Retina (tissue), 1 donor: ENCODE measurements at regions not wholly inside any gene's neighbourhood (a gene's known extent, or its start where the extent isn't known, plus 50 kb on each side); places are given as distances from the start of the nearest gene placed in this dataset.
"Not testable (repeated sequence)": the region's sequence is repeated elsewhere in the genome, so short reads cannot be mapped to it uniquely, and the experiment has no call there.

ENCODE experiments used
- DNase-seq: peaks from one replicate; pipeline ENCODE4 v3.0.0-alpha.2; 2016

DNA sequence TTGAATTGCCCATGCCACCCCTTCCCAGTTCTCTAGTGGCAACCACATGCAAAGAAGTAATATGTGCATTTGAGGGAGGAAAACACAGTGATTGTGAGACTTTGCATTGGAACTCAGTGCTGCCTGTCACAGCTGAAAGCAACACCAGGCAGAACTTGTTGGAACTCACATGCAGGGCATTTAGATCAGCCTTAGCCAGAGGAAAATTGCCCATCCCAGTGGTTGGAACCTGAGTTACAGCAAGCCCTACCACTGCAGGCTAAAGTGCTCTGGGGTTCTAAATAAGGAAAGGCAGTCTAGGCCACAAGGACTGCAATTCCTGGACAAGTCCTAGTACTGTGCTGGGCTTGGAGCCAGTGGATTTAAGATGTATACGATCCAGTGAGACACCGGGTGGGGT lies 245.3 kb upstream of the UFL1 start:
- no peak for DNase-seq

DNA sequence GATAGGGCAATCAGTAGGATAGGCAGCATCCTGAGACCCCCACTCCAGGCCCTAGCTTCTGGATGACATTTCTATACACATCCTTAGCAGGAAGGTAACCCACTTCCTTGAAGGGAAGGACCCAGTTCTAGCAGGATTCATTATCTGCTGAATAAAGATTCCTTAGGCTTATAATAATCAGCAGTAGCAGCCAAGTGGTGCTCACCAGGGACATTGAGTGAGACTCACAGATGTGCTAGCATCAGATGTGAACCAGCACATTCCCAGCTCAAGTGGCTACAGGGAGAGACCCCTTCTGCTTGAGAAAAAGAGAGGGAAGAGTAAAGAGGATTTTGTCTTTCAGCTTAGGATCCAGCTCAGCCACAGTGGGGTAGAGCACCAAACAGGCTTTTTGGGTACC lies 244.8 kb upstream of the UFL1 start:
- DNase-seq, result no peak

DNA sequence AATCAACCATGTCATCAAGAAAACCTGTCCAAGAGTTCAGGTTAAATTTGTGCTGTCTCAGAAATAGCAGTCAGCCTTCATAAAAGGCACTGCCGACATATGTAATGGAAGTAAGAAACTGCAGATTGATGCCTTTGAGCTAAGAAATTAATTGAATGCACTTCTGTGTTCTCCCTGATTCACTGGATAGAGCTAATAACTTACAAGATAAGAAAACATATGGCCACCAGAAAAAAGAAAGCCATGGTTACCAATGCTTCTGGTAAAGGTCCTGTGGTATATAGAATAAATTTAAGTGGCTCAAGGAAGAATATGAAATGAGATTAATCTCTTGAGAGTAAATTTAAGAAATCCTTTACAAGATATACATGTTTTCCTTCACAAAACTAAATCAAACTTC lies 242.5 kb upstream of the UFL1 start:
- no peak for DNase-seq

DNA sequence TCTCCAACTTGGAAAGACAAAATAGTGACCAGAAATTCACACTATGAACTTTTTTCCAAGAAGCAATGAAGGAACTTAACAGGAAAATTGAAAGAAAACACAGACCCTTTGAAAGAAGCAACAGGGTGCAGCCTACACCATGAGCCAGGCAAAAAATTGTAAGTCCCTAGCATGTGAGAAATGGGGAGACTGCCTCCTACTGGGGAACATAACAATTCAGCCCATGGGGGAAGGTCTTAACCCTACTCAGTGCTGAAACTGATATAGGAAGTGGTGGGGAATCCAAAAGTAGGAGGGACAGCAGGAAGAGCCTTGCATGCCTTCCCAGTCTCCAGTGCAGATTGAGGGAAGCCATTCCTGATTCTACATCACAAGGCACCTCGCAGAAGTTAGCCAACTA lies 235.1 kb upstream of the UFL1 start:
- no peak for DNase-seq

DNA sequence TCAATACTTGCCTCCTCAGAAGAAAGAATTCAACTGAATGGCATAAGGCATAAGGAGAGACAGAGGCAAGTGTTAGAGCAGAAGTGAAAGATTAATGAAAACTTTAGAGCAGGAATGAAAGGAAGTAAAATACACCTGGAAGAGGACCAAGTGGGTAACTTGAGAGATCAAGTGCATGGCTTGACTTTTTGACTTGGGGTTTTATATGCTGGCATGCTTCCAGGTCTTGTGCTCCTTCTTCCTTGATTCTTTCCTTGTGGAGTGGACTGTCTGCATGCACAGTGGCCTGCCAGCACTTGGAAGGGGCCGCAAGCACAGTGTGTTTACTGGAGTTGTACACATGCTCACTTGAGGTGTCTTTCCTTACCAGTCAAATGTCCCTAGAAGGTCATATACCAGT lies 222.1 kb upstream of the UFL1 start:
- no peak for DNase-seq

DNA sequence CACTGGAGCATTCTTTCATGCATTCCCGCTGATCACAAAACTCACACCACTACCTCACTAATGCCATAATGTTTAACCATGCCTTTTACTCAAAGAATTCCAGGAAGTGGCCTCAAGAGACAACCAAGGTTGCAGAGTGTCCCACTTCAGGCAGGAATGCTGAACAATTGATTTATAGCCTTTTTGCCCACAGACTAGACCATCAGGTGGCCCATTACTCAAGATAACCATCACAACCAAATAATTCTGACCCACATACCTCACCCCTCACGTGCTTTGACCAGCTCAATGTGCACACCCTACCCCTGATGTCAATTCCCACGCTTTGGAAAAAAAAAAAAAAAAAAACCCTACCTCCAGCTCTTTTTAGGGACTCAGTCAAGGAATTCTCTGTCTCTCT lies 220.6 kb upstream of the UFL1 start:
- no peak for DNase-seq

DNA sequence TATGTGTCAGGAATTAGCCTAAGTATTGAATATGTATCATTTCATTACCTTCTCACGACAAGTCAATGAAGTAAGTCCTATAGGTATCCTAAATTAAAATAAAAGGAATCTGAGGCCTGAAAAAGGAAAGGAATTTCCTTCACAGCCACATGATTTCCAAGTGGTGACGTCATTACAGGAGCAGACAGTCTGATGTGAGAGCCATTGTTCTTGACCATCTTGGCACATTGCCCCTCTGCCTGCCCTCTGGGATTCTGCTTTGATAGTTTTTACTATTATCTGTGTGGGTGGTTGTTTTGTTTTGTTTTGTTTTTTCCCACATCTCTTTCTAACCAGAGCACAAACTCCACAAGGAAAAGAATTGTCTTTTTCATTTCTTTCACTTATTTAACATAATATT lies 219.8 kb upstream of the UFL1 start:
- DNase-seq, result no peak

DNA sequence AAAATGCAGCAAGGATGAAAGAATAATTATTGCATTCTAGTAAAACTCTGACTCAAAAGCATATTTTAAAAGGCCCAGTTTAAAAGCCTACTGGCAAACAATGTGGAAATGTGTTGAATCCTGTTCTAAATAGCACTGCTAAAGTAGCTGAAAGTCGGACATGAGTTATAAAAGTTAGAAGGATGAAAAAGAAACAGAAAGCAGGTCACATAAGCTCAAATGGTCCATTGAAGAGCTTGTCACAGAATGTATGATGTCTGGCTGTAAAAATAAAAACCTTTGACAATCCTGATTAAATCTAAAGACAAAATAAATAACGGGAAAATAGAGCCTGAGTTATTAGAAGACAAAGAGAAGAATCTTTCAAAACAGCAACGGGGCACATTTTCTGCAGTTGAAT lies 218.6 kb upstream of the UFL1 start:
- no peak for DNase-seq

DNA sequence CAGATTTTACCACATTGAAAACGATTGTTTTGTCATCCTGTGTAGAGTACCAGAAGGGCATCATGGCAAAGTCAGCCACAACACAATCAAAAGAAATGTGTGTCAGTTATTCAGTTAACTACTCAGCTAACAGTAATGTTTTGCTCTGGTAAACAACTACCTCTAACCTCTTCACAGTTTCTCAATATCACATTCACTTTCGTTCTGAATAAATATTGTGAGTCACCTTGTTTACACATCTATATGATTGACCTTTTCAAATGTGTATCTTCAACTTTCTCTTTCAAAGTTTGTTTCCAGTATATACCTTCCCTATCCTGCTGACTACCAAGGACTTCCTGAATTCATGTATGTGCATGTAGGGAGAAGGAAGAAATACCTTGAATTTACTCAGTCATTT lies 216.6 kb upstream of the UFL1 start:
- no peak for DNase-seq

DNA sequence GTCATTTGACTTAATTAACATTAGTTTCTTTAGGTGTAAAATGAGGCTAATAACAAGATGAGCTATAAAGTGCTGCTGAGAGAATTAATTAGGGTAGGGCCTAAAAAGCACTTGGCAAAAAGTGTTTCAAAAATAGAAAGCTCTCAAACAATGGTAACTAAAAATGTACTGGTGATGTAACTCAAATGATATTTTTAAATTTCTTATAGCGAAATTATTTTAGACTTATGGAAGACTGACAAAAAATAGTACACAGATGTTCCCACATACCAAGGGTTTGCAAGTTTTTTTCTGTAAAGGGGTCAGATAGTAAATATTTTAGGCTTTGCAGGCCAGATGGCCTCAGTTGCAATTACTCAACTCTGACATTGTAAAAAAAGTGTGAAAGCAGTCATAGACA lies 190.7 kb upstream of the UFL1 start:
- DNase-seq, result no peak

DNA sequence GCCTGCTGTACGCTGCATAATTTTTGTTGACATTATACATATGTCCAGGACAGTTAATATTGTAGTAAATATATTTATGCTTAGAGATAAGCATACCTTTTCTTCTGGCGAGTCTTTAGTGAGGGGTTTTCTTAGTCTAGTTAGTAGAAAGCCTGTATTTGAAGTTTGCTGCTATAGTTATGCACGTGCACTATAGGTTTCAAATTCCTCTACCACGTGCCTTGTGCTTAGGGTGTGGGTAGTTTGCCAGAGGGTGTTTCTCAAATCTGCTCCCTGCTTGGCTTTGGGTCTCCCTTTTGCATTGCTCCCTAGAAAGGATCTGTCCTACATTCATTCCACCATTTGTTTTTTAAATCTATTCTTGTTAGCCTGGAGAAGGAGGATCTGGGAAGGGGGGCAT lies 181.4 kb upstream of the UFL1 start:
- DNase-seq, result no peak

DNA sequence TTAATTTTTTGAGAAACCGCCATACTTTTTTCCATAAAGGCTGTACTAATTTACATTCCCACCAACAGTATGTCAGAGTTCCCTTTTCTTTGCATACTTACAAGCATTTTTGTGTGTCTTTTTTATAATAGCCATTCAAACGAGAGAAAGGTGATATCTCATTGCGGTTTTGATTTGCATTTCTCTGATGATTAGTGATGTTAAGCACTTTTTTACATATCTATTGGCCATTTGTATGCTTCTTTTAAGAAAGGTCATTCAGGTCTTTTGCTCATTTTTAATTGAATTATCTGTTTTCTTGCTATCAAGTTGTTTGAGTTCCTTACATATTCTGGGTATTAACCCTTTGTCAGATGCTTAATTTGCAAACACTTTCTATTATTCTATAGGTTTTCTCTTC lies 176.1 kb upstream of the UFL1 start:
- DNase-seq, result no peak

DNA sequence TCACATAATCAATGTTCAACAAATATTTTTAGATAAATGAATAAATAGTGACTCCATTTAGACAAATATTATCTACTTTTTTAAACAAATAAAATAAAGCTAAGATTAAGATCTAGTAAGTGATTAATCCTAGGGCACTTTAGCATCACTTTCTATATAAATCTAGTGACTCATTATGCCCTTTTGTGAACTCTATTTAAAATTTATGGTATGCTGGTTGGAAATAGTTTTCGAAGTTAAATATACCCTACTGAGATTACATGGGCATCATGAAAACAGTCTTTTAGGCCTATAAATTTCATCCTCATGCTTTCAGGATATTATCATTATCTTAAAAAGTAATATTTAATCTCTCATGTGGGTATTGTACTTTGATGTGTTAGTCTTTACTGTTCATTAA lies 140.4 kb upstream of the UFL1 start:
- no peak for DNase-seq

DNA sequence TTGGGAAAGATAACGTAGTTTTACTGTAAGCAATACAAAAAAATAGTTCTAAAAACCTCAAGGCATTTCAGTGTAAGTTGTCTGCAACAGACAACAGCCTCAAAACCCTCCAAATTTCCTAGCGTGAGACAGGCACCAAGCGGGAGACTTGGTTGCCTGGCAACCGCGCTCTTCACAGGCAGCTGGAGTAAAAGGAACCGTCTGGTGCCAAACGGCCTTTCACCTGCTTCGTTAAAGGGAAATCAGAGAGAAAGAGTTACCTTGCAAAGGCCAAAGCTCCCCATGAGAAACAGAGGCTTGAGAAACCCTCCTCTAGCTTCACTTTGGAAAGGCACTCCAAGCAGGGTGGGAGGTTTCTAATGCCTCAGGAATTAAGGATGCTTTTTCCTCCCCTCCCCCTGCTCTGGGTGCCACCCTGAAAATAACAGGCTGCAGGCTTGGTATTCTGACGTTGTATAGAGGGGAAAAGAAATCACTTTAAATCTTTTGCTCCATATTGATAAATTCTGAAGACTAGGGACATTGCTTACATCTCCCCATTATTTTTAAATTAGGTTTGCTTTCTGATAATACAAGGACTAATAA lies 129.7 kb upstream of the UFL1 start:
- DNase-seq, result peak; percentile 88

DNA sequence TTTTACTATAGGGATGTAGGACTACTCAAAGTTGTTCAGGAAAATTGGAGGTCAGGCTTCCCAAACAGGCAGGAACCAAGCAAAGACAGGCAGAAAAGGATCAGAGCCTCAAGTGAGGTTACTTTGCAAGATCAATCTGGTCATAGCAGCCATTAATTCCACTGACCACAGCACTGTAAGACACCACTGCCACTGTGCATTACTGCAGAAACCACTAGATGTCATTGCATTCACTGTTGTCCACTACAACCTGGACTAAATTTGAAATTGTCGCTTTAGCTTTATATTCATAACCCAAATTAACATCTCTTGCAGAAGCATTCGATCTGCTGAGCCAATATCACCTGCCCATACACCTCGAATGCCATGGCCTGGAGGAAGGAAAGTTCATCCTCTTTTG lies 126.9 kb upstream of the UFL1 start:
- no peak for DNase-seq

DNA sequence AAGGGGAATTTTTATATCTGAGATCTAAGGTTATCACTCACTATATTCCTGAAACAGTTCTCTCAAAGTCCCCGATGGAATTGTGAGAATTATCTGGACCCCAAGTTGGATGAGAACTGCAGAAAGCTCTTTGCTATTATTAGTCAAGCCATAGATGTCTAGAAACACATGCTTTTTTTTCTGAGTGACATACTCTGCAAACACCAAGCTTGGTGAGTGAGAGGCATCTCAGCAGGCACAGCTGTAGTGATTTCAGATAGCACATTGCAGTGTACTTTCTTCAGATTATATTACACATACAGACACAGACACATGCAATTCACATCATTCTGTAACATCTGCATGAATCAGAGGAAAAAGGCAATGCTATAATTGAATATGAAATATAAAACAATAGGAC lies 111.1 kb upstream of the UFL1 start:
- DNase-seq, result no peak

DNA sequence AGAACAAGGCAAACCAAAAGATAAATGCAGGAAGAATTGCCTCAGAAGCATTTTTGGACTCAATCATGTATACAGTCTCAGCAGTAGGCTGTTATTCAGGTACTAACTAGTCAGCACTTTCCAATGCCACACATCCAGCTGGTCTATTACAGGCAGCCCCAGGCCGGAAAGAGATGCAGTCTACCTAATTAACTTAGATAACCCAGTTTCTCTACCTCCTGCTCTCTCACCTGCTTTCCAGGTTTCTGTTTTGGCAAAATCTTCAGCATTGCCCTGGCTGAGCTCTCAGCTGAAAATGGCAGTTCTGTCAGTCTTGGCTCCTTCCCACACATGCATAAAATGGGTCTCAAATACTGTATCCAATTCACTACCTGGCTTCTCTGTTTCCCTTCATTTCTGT lies 101.3 kb upstream of the UFL1 start:
- DNase-seq, result no peak

DNA sequence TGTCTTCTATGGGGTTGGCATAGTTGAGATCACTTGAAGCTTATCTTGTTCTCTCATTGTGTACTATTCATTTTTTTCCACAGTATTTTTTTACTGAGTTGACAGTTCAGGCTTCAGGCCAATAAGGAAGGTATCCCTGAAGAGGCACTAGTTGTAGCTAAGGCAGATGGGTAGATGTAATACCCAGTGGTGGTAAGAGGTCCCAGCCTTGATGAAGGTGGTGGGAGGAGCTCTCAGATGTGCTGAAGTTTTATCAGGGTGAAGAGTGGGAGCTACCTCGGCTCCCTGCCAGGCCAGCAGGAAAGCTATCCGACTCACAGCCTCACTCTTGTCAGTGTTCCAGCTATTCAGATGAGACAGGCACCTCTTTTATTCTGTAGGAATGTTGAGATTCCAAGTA lies 87.7 kb upstream of the UFL1 start:
- no peak for DNase-seq

DNA sequence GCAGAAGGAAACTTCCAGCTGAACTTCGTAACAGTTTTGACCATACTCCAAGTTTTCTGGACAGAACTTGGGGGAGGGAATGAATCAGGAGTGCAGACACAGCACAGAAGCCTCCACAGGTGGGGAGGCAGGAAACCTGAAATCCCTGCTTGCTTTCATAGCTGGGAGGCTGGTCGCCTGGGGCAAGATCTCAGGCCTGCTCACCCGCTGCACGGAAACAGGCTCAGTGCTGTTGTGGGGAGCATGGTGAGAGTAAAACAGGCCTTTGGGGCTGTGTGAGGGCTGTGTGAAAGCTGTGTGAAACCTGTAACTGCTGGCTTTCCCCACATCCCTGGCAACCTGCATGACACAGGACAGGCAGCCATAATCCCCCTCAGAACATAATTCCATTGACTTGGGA lies 85.2 kb upstream of the UFL1 start:
- DNase-seq, result no peak

DNA sequence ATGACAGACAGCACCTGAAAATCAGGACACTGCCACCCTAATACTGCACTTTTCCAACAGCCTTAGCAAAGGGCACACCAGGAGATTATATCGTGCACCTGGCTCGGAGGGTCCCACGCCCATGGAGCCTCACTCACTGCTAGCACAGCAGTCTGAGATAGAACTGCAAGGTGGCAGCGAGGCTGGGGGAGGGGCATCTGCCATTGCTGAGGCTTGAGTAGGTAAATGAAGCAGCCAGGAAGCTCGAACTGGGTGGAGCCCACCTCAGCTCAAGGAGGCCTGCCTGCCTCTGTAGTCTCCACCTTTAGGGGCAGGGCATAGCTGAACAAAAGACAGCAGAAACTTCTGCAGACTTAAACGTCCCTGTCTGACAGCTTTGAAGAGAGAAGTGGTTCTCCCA lies 84.4 kb upstream of the UFL1 start:
- not testable (repeated sequence) for DNase-seq

DNA sequence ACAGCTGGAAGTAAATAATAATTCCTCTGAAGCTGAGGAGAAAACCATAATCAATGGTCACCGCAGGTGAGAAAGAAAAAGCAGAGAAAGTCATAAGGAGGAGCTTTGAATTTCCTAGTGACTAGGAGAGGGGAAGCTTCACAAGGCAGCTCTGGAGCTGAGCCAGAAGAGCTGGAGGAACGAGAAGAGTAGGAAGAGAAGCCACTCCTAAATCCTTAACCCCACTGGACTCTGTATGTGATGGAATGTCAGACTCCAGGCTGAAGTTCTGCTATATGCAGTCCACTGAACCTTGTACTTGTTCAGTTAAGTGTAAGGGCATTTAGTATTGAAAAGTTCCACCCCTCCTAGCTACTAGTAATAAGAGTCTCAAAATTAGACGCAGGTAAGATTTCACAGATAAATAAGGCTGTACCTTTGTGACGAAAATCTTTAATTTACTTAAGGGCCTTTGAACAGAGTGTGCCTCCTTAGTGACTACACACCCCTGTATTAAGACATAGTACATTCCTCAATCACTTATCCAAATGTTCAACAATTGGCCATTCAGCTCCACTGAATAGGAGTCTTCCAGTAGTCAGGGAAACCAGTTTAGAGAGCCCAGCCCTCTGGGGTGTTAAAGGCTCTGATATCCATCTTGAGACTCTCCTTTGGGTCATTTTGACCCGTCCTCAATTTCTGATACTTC lies 71.4 kb upstream of the UFL1 start:
- peak; percentile 34 for DNase-seq

DNA sequence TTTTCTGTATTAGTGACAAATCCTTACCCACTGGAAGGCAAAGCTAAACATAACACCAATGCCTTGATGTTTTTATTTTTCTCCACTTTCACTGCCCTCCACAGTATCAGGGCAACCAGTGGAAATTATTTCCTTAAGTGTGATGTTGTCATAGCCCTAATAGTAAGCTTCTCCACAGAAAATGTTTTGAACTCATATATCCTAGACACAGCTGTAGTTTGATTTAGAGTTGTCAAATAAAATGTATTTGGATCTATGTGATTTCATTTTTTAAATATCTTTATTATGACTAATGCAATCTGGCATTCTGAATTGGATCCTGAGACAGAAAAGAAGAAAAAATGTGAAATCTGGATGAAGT lies 70.9 kb upstream of the UFL1 start:
- DNase-seq, result no peak

DNA sequence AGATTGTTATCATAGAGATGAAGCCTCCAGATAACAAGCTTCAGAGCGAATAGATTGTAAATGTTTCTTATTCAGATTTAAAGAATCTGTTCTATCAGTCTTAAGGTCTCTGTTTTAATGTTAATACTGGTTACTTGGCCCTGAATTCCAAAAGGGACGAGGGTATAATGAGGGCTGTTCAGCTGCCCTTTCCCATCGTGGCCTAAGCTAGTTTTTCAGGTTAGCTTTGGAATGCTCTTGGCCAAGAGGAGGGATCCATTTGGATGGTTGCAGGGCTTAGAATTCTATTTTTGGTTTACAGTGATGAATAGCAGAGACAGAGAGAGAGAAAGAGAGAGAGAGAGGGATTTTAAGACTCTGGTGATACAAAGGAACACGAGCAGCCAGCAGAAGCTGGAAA lies 62.8 kb upstream of the UFL1 start:
- DNase-seq, result no peak

DNA sequence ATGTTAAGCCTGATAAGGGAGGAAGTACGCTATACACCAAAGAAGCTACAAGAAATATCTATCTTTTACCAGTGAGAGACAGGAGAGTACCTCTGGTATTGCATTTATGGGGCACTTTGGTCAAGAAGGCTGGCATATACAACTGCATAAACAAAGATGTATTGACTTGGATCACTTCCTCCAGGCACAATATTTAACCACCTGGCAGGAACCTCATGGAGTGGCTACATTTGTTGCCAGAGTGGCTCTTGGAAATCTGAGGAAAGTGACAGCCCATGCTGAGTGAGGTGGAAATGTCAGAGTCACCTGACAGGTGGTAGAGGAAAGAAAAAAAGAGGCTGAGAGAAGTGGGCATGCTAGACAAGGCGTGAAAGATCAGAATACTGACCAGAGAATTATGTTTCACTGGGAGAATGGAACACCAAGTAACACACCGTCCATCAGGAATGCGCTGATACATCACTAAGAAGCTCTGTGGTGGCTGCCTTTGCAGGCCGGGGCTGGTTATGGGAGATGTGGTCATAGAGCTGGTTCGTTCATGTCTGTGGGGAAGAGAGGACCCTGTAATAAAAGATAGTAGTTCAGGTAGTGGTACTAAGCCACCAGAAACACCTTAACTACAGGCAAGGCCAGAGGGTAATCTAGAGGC lies 61.4 kb upstream of the UFL1 start:
- no peak for DNase-seq

DNA sequence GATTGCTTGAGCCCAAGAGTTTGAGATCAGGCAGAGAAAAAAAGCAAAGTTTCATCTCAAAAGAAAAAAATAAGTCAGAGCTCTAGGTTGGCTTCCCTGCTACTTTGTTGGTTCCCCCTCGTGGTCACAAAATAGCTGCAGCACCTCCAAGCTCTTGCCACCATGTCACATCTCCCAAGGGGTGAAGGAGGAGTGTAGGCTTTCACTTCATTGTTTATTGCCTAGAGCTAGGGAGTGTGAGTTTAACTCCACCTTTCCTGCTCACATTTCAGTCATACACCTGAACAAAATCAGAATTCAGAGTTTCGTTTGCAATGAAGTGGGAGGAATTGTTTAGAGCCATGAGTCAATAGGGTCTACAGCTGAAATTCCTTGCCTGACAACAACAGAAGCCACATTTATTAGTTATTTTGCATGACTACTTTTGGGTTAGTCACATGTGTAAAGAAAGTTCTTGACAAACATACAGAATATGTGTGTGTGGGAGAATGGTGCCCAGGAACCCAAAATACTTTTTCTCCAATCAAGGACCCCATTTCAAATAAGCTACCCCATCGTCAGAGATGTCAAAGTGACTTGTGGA lies 56.2 kb upstream of the UFL1 start:
- DNase-seq, result no peak
